Cardiac muscle cell (in vitro differentiated cells and primary cell): ENCODE measurements at regions not wholly inside any gene's neighbourhood (a gene's known extent, or its start where the extent isn't known, plus 50 kb on each side); places are given as distances from the start of the nearest gene placed in this dataset.

Experiments
- DNase-seq, 2 donors: peaks; one replicate each; pipeline versions ENCODE4 v3.0.0 to v3.0.0-alpha.2; 2010 to 2017; ENCODE audit warnings: low read depth in 1 of 2, low spot score in 1 of 2
- H3K27ac ChIP-seq: fragments of 200-600 bp; sonication (generic); 2 replicates; pipeline ENCODE4 v1.5.1; 2016
- H3K27me3 ChIP-seq: fragments of 200-600 bp; sonication (generic); 2 replicates; pipeline ENCODE4 v1.6.0; 2016; ENCODE audit warnings: control low read depth
- H3K36me3 ChIP-seq: fragments of 200-600 bp; sonication (generic); 2 replicates; pipeline ENCODE4 v1.5.1; 2016; ENCODE audit warnings: control low read depth
- H3K4me1 ChIP-seq: fragments of 200-600 bp; sonication (generic); 2 replicates; pipeline ENCODE4 v1.8.1; 2017; ENCODE audit warnings: low read depth, mild to moderate bottlenecking, mixed run types
- H3K4me3 ChIP-seq: fragments of 200-600 bp; sonication (generic); 2 replicates; pipeline ENCODE4 v1.5.1; 2016; ENCODE audit warnings: mild to moderate bottlenecking
- H3K9me3 ChIP-seq: fragments of 200-600 bp; sonication (generic); 2 replicates; pipeline ENCODE4 v1.5.1; 2017; ENCODE audit warnings: low read depth, mild to moderate bottlenecking, control low read depth
- TF ChIP-seq, protein P1 (sequence below): IDR thresholded peaks from 2 replicates; pipeline ENCODE4 v1.5.1; 2012; ENCODE audit warnings: low read depth, mild to moderate bottlenecking, low read length

DNA sequence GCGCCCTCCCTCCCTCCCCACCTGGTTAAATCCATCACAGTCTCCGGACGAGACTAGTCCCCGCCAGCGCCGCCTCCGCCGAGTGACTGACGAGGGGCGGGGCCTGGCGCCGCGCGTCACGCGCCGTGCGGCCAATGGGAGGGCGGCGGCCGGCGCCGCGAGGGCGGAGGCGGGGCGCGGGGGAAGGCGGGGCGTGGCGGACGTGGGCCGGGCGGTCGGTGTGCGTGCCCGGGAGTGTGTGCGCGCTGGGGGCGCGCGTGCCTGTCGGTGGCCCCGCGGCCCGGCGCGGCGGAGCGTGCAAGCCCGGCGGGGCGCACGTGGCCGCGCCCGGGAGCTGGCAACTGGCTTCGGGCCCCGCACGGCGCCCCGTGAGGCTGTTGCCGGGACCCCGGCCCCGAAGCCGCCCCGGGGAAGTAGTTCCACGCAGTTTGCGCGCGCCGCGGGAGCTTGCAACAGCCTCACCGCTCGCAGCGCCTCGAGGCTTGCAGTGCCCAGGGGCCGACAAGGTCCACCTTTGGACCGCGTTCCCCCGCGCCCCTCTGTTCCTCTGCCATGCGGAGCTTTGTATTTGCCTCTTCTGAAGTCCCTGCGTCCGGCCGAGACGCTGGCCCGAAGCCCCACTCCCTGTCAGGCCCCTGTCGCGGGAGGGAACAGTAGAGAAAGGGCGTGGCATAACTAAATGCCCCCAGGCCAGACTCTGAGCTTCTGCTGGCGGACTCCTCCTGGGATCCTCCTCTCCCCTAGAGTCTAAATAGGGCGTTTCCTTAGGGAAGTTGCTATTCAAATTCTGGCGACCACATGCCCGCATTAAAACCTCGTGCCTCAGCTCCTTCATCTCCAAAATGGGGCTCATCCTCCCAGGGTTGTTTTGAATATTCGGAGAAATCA, 400.9 kb downstream of the SHQ1 start:
- peak; percentile 95 to 96 for DNase-seq
- Histone ChIP-seq H3K9me3 (no peaks in the 10 kb centered on the region), H3K4me3 (peak overlapping the region; percentile 63), H3K4me1 (peaks cover 24% of the 10 kb centered on the region), H3K36me3 (no peaks in the 10 kb centered on the region), H3K27ac (peak overlapping the region; percentile 86), H3K27me3 (peaks cover 3% of the 10 kb centered on the region)
- TF ChIP-seq, protein P1, sequence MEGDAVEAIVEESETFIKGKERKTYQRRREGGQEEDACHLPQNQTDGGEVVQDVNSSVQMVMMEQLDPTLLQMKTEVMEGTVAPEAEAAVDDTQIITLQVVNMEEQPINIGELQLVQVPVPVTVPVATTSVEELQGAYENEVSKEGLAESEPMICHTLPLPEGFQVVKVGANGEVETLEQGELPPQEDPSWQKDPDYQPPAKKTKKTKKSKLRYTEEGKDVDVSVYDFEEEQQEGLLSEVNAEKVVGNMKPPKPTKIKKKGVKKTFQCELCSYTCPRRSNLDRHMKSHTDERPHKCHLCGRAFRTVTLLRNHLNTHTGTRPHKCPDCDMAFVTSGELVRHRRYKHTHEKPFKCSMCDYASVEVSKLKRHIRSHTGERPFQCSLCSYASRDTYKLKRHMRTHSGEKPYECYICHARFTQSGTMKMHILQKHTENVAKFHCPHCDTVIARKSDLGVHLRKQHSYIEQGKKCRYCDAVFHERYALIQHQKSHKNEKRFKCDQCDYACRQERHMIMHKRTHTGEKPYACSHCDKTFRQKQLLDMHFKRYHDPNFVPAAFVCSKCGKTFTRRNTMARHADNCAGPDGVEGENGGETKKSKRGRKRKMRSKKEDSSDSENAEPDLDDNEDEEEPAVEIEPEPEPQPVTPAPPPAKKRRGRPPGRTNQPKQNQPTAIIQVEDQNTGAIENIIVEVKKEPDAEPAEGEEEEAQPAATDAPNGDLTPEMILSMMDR, result no peak

DNA sequence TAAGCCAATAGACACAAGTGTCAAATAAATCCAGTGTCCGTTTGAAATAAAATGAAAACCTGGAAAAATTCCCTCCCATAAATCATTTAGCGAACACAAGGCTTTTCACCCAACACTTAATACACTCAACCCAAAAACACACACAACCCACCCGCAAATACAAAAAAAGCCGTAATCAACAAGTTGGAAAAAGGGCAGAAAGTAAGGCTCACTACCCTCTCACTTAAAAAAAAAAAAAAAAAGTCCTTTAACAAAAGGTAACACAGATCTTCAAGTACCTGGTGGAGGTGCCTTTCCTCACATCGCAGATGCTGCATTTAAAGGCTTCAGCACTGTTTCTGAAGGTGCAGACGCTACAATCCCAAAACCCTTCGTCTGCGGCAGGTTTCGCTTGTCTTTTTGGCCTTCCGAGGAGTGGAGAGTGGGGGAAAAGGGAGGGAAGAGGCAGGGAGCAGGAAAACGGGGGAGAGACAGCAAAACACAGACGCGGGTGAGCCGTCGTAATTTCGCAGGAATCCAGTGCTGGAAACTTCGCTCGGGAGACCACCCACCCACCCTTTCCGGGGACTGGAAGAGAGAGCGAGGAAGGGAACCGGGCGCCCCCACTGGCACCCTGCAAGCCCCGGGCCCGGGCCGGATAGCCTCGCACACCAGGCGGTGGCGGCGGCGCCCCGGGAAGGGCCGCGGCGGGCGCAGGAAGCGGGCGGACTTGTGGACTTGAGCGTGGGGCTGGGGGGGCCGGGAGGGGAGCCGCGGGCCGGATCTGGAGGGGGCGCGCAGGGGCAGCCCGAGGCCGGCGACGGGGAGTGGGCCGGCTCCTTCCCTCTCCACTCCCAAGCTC, 401.8 kb downstream of the SHQ1 start, which contains the start of gene RYBP:
RYBP (minus strand) TSS at position 404 of the 841 bp plus-strand sequence.
- H3K9me3 ChIP-seq, result no peaks in the 10 kb centered on the region
- H3K36me3 ChIP-seq, result no peaks in the 10 kb centered on the region
- peaks cover 28% of the 10 kb centered on the region for H3K4me1 ChIP-seq
- H3K27ac ChIP-seq, result peak within 1 kb of the TSS; percentile 86
- TF ChIP-seq, protein P1, result no peak
- peaks cover 3% of the 10 kb centered on the region for H3K27me3 ChIP-seq
- peak in 1 of 2 donors; percentile 46 for DNase-seq
- H3K4me3 ChIP-seq, result peak within 1 kb of the TSS; percentile 63

DNA sequence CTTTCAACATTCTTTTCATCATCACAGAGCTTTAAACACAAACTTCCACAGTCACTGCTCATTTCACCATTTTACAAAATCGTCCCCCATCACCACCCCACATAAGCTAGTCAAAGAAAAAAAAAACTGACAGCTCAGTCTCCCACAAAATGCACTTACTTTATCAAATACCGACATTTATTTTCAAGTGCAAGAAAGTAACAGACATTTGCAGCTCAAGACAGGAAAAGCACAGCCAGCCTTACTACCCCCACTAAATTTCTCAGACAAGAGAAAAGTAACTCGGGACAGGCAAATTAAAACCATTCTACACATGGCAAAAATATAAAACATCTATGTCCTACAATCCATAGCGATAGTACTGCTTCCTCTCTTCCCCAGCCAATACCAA, 402.4 kb downstream of the SHQ1 start:
- DNase-seq, result no peak
- TF ChIP-seq, protein P1, result no peak
- no peaks in the 10 kb centered on the region for H3K9me3 ChIP-seq

DNA sequence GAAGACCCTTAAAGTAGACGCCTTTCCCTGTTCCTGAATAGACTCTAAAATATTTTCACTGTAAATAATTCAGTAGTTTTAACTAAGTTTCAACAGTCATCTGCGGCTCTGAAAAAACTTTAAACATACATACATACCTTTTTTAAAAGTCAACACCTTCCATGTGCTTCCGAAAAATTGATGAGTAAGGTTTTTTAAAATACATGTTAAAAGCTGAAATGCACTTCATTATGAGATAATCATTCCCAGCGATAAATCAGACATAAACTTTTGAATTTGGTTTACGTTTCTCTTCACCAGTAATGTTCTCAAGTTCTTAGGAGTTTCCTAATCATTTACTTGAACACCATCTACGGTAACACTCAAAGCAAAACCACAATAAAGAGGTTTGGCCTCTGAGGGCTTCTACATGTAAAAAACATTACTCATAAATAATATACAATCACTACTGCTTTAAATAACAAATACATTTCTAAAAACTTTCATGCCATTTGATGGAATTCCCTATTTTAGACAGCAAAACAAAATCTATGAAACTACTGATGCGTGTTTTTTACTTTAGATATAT, 403.5 kb downstream of the SHQ1 start:
- H3K4me3 ChIP-seq, result peak overlapping the region; percentile 63
- H3K27me3 ChIP-seq, result no peaks in the 10 kb centered on the region
- no peaks in the 10 kb centered on the region for H3K9me3 ChIP-seq
- H3K36me3 ChIP-seq, result no peaks in the 10 kb centered on the region
- TF ChIP-seq, protein P1, result no peak
- H3K4me1 ChIP-seq, result peaks cover 29% of the 10 kb centered on the region
- DNase-seq, result peak in 1 of 2 donors; percentile 21
- H3K27ac ChIP-seq, result no peak overlapping the region

More for the DNA sequence above, 402.4 kb downstream of the SHQ1 start:
- Histone ChIP-seq H3K4me1 (peaks cover 29% of the 10 kb centered on the region), H3K27ac (no peak overlapping the region), H3K4me3 (peak overlapping the region; percentile 63), H3K27me3 (no peaks in the 10 kb centered on the region), H3K36me3 (no peaks in the 10 kb centered on the region)

DNA sequence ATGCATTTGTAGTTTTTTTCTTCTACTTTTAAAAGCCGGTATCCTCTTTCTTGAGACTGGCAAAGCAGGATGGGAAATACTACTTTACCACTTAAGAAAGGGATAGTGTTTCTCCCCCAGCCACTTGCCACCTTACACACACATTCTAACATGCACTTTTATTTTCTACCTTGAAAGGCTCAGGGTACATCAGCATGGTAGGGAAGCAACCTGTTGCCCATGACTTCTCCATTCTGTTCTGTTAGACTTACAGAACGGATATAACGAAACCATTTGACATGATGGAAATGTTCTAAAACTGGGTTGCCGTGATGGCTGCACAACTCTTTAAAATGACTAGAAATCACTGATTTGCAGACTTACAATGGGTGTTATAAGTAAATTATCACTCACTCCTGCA, 405.5 kb downstream of the SHQ1 start:
- Histone ChIP-seq H3K27me3 (no peaks in the 10 kb centered on the region), H3K9me3 (no peaks in the 10 kb centered on the region), H3K27ac (no peak overlapping the region), H3K36me3 (peaks cover 3% of the 10 kb centered on the region), H3K4me1 (peaks cover 47% of the 10 kb centered on the region), H3K4me3 (no peak overlapping the region)
- no peak for DNase-seq
- TF ChIP-seq, protein P1, result no peak
